ENCODE measurements at regions not wholly inside any gene's neighbourhood (a gene's known extent, or its start where the extent isn't known, plus 50 kb on each side); places are given as distances from the start of the nearest gene placed in this dataset.

GRCh38 chr2:239536186-239536585, 135.4 kb upstream of the HDAC4 start:
- no peak for DNase-seq (ENCODE audit: low read depth in 2 of 2)

GRCh38 chr2:239535413-239536144, 134.8 kb upstream of the HDAC4 start:
- DNase-seq (ENCODE audit: low read depth in 2 of 2) = no peak

GRCh38 chr2:239534581-239535412, 134.0 kb upstream of the HDAC4 start:
- DNase-seq (ENCODE audit: low read depth in 2 of 2) = no peak

- DNase-seq (ENCODE audit: low read depth in 2 of 2) = no peak
These were observed 132.9 kb upstream of the HDAC4 start for GRCh38 chr2:239533569-239534316.

- no peak for DNase-seq (ENCODE audit: low read depth in 2 of 2)
These were observed 132.0 kb upstream of the HDAC4 start for GRCh38 chr2:239532859-239533258.

GRCh38 chr2:239532250-239532649, 131.4 kb upstream of the HDAC4 start:
- no peak for DNase-seq (ENCODE audit: low read depth in 2 of 2)

- DNase-seq (ENCODE audit: low read depth in 2 of 2) = no peak
These were observed 130.8 kb upstream of the HDAC4 start for GRCh38 chr2:239531456-239532241.

- no peak for DNase-seq (ENCODE audit: low read depth in 2 of 2)
These were observed 130.0 kb upstream of the HDAC4 start for GRCh38 chr2:239530749-239531316.

GRCh38 chr2:239529313-239530015, 128.6 kb upstream of the HDAC4 start:
- no peak for DNase-seq (ENCODE audit: low read depth in 2 of 2)

GRCh38 chr2:239528883-239529282, 128.1 kb upstream of the HDAC4 start:
- DNase-seq (ENCODE audit: low read depth in 2 of 2) = no peak

GRCh38 chr2:239528146-239528545, 127.3 kb upstream of the HDAC4 start:
- DNase-seq (ENCODE audit: low read depth in 2 of 2) = no peak

GRCh38 chr2:239526666-239527415, 126.0 kb upstream of the HDAC4 start:
- no peak for DNase-seq (ENCODE audit: low read depth in 2 of 2)

GRCh38 chr2:239526038-239526437, 125.2 kb upstream of the HDAC4 start:
- DNase-seq (ENCODE audit: low read depth in 2 of 2) = no peak

GRCh38 chr2:239523954-239524330, 123.1 kb upstream of the HDAC4 start:
- DNase-seq (ENCODE audit: low read depth in 2 of 2) = no peak

- no peak for DNase-seq (ENCODE audit: low read depth in 2 of 2)
These were observed 122.5 kb upstream of the HDAC4 start for GRCh38 chr2:239523147-239523953.

- no peak for DNase-seq (ENCODE audit: low read depth in 2 of 2)
These were observed 121.9 kb upstream of the HDAC4 start for GRCh38 chr2:239522740-239523119.

- DNase-seq (ENCODE audit: low read depth in 2 of 2) = no peak
These were observed 121.4 kb upstream of the HDAC4 start for GRCh38 chr2:239522002-239522739.

- DNase-seq (ENCODE audit: low read depth in 2 of 2) = no peak
These were observed 120.6 kb upstream of the HDAC4 start for GRCh38 chr2:239521518-239521815.
